GDM1 (cell line): ENCODE measurements at regions not wholly inside any gene's neighbourhood (a gene's known extent, or its start where the extent isn't known, plus 50 kb on each side); places are given as distances from the start of the nearest gene placed in this dataset.

ENCODE experiments used
- DNase-seq: peaks from one replicate; lab custom pipeline; 2025; lab: John Stamatoyannopoulos, UW

DNA sequence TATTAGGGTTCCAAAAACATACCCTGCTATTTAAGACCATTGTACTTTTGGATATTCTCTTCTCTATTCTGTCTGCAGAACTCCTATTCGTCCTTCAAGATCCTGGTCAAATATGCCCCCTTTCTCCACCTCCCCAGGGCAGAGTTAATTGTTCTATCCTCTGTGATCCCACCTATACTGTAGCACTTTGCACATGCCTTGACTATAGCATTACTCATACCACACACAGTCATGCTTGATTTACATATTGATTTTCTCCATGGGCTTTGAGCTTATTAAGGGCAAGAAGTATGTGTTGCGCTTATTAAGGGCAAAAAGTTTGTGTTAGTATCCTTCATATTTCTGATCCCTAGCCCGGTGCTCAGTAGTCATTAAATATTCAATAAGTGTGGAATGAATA, 263.7 kb upstream of the CADM1 start:
- DNase-seq = no peak

DNA sequence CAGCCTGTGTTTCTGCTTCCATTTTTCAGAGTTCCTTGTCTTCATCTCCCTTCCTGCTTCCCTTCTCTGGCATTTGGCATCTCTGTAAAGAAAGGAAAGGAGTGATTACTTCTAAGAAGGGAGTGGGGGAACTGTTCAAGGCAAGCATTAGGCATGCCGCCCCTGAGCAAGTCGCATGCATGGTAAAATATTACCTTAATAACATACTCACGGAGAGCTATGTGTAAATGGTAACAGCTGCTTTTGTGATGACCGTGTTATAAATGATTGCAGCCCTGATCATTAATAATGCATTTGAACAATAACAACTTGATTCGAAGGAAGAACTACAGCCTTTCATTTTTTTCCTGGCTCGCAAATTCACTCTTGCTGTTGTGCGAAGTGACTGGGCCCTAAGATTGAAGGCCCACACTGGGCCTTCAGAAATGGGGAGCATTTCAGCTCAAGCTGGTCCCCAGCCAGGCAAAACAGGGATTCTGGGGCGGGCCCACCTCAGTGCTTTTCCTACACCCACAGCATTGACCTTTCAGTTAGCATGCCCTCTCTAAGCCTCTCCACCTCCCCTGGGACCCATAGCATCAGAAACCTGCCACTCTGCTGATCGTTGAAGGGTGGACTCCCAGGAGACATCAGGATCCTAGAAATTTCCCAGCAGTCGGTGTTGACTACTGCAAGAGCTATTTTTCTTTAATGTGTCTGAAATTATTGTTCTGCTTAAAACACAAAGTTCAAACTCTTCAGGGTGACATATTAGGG, 263.0 kb upstream of the CADM1 start:
- DNase-seq = no peak

DNA sequence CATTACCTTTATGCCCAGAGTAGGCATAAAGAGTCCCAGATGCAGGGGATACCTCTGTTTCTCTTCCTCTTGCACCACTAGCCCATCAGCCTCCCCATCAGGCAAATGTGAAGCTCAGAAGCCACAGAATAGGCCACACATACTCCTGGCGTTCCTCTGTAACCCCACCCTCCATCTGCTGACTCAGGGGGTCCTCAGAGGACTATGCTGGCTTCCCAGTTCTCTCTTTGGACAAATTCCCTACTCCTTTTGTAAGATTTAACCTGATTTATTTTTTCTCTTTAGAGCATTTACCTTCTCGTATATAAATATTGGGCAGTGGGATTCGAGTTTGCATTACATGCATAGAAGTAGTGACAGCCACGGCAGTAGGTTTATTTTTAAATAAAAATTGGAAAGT, 262.3 kb upstream of the CADM1 start:
- DNase-seq = no peak

DNA sequence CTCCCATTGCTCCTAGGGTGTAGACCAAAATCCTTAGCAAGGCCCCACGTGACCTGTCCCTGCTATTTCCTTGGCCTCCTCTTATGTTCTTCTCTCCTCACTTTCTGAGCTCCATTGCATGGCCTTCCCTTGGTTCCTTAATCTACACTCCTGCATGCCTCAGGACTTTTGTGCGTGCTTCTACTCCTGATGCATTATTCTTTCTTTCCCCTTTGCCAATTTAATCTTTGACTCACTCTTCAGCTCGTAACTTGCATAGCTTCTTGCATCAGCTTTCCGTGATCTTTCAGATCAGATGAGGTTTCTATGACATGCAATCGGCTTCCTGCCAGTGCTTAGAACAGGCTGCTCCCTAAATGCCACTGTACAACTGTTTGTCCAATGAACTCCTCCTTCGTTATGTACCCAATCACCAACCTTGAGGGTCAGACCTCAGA, 261.6 kb upstream of the CADM1 start:
- DNase-seq = no peak

DNA sequence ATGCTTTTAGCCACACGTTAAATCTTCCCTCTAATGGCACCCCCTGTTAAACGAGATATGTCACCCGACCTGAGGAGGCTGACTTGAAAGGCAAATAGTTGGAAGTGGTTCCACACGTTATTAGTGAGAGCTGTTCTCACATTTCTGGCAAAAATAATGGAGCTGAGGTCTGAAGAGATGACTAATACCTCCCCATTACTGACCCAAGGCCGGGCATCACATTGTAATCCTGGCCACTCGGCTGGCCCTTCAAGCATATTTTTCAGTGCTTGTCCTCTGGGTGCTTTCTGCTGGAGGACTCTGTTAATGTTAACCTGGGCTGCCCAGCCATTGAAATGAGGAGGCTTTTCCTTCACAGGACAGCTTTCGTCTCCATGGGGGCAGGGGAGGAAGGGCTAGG, 260.0 kb upstream of the CADM1 start:
- DNase-seq = no peak

DNA sequence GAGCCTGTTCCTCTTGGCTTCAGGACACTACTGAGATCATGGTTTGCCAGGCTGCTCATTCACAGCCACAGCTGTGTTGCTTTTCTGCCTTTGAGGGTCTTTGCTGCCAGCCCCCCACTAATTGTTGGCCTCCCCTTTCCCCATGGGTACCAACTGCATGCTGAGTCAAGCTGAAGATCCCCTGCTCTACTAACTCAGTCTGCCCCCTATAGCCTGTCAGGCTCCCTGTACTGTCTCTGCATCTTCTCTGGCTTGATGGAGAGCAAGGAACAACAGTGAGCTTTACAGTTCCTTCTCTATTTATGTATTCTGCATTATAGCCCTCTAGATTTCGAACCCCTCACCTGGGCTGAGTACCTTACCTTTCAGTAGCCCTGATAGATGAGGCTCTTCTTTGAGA, 257.6 kb upstream of the CADM1 start:
- no peak for DNase-seq

DNA sequence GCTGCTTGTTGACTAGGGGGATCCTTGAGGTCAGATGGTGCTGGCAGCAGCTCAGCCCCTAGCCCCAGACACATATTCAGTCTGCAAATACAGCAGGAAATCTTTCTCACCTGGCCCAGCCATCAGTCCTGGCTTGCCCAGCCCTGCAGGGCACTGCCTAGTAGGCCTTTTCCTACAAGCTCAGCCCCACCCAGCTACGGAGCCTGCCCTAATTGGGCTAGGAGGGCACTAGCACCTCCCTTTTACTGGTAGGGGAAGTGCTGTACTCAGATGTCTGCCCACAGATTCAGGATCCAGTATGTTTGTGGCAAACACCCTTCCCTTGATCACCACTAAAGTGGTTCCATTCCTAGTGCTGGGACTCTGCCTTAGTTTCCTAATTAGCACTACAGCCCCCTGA, 257.1 kb upstream of the CADM1 start:
- no peak for DNase-seq

DNA sequence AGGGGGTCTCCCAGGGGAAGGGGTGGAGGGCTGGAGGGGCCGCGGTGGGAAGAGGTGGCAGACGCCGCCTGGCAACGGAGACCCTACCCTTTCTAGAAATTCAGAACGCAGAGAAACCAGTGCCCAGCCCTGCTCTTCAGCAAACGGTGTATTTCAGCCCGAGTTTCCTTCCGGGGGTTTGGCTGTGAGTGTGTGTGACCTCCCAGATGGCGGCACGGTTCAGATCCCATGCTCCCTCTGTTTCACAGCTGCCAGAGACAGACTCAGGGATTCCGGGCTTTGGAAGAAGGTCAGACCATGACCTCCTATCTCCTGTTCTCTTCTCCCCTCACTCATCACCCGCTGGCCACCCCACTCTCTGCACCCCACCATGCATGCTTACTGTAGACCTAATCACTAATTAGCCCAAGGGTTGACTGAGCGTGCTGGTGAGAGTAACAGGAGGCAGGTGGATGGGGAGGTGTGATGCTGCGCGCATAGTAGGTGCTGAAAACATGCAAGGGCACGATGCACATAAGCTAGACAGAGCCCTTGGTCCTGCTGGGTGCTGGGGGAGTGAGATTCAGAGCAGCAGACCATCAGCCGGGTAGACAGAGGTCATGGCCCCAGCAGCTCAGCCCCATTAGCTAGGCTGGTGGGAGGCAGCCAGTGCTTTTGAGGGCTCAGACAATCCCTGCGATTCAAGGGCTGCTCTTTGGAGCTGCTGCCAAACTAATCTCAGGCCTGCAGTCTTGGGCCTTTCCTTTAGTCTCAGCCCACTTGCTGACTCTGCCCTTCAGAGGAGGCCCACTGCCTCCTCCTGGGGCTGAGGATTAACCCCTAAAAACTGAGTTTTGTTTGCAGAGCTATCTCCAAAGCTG, 256.5 kb upstream of the CADM1 start:
- DNase-seq = no peak

DNA sequence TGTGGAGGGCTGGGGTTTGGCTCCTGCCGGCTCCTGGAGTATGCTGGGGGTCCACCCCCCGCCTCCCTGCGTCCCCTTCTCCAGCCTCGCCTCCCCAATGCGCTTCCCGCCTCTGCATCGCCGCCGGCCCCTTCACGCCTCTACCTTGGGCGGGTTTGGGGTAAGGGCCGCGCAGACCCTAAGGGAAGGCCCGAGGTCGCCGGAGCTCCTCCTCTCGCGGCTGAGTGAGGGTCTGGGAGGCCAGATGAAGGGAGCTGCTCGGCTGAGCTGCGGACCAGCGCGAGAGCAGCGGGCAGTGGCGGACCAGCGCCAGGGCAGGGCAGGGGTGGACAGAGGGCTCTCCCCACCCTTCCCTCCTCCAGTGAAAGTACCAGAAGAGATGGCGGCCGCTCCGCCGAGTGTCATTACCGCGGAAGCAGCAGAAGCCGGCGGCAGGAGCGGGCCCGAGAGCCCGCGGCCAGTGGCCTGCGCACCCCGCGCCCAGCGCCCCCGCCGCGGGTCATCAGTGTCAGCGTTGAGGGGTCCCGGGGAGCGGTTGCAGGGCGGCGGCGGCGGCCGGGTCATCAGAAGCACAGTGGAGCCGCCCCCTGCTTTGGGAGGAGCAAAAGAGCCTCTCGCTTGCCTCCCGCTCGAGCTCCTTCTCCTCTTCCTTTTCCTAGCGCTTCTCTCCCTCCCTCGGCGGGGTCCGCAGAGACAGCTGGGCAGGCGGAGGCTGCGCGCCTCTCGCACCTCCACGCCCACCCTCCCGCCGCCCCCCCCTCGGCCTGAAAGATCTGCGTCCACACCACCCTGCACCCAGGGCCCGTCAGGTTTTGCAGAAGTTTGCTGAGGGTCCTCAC, 255.6 kb upstream of the CADM1 start:
- no peak for DNase-seq

DNA sequence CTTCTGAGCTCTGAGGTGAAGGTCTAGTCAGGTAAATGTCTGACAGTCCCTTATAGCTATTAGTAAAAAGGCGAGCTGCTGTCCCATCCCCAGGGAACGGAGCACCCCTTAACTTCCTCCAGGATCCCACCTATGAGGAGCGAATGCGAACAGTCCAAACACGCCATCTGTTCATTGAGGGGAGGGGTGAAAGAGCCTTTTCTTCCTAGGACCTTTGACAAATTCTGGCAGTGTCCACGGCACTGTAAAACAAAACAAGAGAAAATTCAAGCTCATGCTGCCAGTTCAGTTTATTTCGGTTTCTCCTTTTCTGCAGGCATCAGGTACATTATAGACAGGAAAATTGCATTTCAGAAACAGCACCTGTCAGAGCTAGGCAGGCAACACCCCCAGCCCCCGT, 253.8 kb upstream of the CADM1 start:
- DNase-seq = no peak

DNA sequence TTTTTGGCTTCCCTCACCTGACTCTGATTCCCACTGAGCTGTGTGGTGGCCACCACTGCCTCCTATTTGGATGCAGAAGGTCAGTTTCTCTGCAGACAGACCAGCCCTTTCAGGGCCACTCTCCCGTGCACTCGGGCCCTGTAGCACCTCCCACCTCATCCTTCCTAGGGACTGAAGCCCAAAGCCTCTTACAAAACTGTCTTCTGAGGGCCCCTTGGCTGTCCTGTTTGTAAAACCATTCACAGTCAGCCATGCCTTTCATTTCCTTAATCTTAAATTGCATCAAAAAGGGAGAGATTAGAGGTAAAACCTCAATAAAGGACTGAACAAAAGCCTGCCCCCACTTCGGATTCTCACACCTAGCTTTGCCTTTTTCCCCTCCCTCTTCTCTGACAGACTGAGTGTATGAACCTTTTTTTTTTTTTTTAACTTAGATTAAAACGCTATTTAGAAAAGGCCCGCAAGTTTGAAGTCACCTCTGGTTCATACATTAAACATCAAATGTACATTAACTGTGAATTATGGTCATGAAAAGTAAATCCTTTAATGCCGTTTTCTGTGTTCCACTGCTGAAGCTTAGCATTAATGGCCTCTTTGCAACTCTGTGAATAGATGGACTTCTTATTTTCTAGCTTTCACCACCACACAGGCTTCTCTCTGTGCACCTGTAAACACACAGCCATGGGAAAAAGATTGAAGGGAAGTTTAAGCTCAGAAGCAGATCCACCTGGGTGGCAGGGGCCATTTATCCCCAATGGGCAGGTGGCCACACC, 247.2 kb upstream of the CADM1 start:
- DNase-seq = no peak

DNA sequence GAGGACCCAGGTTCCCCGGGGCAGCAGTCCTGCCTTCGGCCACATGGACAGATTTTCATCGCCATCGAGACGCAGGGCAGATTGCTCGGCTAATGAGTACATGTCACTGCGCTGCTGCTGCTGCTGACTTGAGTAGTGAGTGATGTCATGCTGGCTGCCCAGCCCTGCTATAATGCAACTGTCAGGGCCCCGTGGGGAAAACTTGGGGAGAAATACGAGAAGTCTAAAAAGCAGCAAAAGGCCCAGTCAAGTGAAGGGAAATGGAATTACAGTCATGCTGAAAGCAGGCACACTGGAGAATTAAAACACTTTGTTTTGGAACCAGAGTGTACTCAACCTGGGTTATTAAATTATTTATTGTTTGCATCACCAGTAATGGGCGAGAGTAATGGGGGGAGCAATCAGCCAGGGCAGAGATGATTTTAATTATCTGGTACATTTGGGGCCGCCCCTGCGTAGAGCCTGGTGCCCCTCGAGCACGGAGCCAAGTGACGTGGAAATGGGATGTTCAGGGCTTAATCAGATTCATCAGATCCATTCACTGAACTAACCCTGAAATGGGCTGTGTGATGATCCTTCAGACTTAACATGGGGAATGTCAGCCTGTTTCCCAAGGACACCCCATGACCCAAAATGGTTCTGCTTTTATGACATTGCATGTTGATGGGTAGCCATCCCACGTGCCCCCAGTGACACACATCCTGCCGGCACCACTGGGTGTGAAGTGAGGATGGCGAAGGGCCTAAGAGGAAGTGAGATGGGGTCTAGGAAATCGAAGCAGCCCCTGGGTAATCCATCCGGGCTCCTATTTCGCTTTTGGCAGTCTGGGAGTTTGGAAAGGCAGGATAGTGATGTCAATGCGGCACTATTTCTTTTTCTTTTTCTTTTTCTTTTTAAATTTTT, 241.6 kb upstream of the CADM1 start:
- no peak for DNase-seq

DNA sequence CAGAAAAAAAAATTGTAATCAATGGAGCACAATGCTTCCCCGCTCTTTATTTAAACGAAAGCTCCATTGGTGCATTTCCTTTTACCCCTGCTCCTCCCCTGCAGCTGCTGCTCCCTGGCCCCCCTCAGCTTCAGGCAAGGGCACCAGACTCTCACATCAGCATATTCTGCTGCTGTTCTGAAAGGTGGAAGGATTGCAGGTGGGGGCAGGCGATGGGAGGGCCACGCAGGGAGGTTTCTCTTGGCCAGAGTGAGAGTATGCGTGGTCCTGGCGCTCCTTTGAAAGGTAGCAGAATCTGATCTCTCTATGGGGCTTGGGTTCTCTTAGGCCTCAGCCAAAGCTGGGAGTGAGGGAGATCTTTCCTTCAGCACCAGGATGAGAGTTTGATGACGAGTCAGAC, 240.9 kb upstream of the CADM1 start:
- no peak for DNase-seq

DNA sequence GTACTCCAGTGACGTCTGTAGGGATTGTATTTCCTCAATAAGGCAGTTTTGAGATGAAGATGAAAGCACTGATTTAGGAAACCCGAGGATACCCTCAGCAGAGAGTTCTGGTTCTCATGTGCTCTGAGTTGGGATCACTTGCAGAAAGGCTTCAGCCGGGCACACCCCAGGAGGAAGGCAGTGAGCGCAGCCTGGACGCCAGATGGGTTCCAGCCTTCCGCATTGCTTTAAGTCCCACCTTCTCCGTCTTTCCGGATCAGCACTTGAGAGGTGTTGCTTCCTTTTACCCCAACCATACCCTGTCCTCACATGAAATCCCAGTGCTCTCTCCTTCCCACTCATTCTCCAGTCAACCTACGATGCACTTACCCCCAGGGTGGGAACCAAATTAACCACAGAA, 239.5 kb upstream of the CADM1 start:
- no peak for DNase-seq

DNA sequence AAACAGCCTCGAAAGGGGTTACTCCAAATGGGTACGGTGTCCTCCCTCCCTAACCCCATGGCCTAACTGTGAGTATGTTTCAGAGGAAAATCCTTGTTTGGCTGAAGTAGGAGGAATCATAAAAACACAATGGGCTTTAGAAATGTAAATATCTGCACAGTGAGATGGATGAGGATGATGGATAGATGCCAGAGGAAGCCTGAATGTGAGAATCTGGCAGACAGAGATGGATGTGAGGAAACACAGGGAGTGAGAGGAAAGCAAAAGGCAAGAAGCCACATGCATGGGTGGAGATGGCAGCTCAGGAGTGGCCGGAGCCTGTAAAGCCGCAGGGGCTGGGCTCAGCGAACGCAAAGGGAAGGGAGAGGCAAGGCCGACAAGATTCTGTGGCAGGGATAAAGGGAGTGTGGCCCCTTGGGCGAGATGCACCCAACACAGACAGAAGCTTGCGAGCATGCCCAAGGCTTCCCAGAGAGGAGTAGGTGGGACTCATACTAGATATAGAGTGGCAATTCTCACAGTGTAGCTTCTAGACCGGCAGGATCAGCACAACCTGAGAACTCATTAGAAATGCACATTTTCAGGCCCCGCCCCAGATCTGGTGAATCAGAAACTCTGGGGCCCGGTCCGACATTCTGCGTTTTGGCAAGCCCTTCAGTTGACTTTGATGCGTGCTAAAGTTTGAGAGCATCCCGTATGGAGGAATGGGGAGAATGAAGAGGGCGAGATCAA, 237.3 kb upstream of the CADM1 start:
- DNase-seq = no peak

DNA sequence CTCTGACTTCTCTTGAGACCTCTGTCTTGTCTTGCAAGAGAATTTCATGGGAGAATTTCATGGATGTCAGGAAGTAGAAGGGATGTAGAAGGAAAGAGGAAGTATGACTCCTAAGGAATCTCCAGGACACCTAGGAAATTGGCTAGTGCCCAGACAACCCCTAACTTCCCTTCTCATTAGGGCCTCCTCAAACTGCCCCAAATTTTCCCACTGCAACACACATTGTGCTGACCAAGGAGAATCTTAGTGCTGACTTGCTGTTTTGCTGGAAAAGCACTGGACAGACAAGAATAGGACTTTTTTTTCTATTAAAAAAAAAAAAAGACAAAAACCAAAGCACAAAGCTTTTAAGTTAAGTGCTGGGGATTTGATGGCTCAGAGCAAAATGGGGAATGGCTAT, 236.1 kb upstream of the CADM1 start:
- no peak for DNase-seq

DNA sequence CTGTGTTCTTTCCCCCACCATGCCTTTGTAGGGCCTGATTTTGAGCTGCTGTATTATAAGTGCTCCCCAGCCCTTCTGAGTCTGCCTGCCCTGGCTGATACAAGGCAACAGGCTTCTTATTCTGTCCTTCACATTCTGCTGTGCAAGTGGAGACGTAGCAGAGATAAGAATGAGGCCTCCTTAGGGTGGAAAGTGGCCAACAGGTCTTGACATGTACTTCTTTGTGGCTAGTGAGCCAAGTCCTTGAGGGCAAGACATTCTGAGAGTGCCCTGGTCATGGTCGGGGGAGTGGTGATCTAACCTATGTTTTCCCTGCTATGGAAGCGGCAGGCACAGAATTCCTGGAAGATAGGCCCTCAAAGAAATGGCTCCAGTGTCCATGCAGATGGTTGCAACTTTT, 235.7 kb upstream of the CADM1 start:
- no peak for DNase-seq

DNA sequence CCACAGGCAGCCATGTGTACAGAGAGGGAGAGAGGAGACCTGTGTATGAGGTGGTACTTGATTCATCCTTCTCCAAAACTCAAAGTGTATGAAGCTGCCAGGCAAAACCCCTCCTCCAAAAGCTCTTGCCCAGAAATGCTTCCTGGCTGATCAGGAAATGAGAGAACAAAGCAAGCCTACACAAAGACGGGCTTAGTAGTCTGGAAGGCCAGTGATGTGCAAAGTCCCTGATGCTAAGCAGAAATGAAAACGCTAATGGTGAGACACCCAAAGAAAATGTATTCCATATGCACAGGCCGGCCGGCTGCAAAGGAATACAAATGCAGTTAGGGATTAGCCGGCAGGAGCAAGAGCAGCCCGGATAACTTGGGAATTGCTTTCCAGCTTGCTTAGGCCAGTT, 234.9 kb upstream of the CADM1 start:
- DNase-seq = no peak

DNA sequence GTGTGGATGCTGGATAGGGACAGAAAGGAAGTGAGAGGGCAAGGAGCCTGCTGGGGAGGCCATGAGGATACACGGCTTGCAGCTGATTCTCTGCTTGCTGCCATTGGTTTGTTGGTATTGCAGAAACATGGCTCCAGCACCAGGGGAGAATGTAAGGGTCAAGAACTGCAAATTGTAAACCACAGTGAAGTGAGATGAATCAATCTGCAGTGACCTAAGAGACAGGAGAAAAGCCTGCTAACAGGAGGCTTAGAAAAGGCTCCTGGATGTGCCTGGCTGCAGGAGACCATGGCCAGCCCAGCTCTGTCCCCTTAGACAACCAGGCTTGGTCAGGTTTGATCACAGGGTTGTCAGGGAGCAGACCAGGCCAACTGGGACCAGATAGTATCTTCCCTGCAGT, 233.7 kb upstream of the CADM1 start:
- DNase-seq = no peak

DNA sequence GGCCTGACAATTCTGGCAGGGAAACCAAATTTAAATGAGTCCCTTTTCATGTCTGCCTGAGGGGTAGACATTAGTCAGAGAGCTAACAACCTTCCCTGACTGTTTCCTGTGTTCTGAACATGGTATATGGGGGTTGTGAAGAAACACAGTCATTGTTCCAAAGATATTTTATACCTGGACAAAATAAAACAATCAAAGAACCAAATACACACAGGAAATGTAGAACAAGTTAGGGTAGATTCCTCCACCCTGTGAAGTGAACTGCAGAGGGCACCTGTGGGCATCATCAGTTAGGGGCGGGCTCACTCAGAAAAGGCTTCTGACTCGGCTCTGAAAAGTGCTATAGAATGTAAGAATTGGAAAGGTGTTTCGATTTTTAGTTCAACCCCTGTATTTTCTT, 231.9 kb upstream of the CADM1 start:
- no peak for DNase-seq
